Erythroblast (primary cell): ENCODE measurements at regions not wholly inside any gene's neighbourhood (a gene's known extent, or its start where the extent isn't known, plus 50 kb on each side); places are given as distances from the start of the nearest gene placed in this dataset.
A peak's percentile ranks its signal among the peaks of the same experiment; 100 is the strongest.

Experiments
- DNase-seq, 2 experiments: peaks; one replicate each; lab custom pipeline; 2025; lab: John Stamatoyannopoulos, UW
- GATA1 ChIP-seq: IDR thresholded peaks from 2 replicates; pipeline ENCODE4 v1.6.1; 2011; ENCODE audit warnings: low read depth, mild to moderate bottlenecking, control low read depth, low read length, moderate library complexity
- POLR2A ChIP-seq: IDR thresholded peaks from 2 replicates; pipeline ENCODE4 v1.6.1; 2011; ENCODE audit warnings: mild to moderate bottlenecking, low read length

DNA sequence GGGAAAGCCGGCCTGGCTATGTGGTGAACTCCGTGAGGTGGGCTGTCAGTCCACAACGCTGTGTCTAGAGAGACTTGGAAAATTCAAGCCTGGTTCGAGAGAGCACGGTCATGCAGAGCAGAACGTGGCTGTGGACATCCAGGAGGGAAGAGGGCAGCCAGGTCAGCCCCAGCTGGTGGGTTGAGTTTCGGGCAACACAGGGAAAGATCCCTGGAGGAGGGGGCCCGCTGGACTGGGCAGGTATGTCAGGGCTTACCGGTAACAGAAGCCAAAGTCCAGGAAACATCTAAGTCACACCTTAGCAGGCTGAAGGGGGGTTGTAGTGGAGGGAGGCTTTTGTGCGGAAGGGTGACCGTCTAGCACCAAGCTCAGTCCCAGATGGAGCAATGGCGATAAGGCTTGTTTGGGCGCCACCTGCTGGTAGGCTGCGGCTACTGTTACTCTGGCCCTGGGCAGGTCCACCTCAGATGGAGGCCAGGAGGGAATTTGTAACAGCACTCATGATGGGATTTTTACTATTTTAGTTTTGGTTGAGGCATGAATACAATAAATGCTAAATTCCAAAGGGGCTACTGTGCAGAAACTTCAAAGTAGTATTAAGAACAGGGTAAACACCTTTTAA is 143.3 kb upstream of the ZNF644 start:
- DNase-seq: peak; percentile 64 to 80
- TF ChIP-seq GATA1 (no peak), POLR2A (no peak)

DNA sequence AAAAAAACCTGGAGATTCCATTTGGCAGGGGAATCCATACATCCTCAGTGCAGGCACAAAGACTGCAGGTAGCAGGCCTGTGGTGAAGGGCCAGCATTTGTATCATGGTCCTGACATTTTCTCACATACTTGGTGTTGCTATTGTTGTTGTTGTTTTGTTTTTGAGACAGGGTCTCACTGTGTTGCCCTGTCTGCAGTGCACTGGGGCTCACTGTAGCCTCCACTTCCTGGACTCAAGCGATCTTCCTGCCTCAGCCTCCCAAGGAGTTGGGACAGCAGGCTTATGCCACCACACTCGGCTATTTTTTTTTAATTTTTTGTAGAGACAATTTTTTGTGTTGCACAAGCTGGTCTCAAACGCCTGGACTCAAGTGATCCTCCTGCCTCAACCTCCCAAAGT is 140.8 kb upstream of the ZNF644 start:
- DNase-seq: no peak

DNA sequence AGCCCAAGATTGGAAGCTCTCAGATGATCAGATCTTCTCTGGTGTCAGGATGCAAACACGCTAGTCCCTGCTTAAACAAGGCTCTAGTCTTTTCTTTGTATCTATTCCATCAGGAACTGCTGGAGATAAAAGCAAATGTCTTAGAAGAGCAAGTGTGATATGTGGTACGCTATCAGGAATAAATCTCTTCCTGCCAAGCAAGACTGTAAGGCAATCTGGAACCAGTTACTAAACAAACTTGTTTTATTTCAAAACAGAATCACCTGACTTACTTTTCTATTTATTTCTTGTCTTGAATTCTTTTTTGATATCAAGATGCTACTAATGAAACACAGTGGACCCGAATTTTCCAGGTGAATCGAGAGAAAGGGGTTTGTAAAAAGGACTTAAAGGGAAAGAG is 139.9 kb upstream of the ZNF644 start:
- TF ChIP-seq GATA1 (no peak), POLR2A (no peak)
- DNase-seq: no peak

More for the DNA sequence above, 140.8 kb upstream of the ZNF644 start:
- TF ChIP-seq GATA1 (no peak), POLR2A (no peak)

DNA sequence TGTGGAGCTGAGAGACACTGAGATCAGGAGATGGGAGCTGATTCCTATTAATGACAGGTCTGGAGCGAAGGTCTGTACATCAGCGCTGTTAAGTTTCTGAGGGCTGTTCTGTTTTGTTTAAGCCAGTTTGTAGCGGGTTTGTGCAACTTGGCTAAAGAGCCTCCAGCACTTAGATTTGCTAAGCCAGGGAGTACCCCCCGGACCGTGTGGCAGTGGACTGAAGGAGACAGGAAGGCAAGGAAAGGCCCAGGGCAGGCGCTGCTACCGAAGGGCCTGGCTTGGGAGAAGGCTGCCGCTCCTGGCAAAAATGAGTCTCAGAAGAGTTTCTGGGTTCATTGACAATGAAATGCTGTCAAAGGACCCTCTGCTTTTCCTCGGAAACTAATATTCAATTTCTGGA is 139.3 kb upstream of the ZNF644 start:
- TF ChIP-seq POLR2A (no peak), GATA1 (no peak)
- DNase-seq: no peak

DNA sequence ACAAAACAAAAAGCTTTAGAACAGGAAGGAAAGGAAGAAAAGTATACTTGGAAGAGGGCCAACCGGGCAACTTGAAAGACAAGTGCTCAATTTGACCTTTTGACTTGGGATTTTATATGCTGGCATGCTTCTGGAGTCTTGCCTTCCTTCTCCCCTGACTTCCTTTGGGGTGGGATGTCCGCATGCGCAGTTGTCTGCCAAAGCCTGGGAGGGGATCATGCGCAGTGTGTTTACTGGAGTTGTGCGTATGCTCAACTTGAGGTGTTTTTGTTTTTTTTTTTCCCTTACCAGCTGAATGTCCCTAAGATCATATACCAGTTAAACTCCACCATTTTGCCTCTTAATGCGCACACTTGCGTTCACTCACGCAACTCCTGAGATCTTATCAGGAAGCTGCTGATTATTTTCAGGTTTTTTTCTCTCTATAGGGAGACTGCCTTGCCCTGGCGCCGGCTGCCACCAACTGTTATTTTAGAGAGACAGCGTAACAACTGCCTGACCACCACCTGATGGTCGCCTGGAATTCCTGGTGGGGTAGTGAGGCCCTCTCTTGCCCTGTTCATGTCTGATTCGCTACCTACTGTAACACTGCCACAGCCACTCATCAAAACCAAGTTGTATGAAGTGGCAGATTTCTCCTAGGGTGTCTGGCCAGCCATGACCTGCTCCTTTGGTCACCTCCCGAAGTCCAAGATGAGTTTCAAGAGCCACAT is 138.7 kb upstream of the ZNF644 start:
- no peak for TF ChIP-seq POLR2A
- TF ChIP-seq GATA1: no peak
- no peak for DNase-seq

DNA sequence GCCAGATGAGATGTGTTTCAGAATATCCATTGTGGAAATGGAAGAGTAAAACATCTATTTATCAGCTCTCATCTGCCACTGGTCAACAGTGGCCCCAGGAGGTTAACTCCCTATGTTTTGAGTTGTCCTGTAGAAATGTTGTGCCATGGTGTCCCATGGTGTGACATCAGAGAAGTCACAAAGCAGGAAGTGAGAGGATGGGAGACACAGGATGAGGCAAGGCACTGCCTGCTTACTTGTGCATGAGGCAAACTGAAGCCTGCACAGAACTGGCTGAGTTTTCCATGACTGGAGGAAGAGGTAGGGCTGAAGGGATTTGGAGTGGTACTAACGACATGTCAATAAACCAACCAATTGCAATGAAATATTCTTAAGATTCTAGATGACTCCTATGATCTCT is 131.5 kb upstream of the ZNF644 start:
- DNase-seq: no peak
- no peak for TF ChIP-seq POLR2A

DNA sequence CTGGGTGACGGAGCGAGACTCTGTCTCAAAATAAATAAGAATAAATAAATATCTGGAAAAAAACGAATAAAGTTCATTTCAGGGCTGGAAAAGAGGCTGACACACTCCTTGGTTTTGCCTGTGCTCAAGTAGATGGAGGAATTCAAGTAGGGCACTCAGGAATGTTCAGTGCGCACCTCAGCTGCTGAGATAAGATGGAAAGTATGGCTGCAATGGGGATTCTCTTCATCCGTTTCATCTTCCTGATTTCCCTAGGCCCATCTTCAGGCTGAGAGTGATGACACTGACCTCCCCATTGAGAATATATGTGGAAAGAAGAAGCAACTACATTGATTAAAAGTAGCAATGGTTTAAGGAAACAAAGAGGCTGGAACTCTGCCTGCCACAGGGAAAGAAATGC is 130.5 kb upstream of the ZNF644 start:
- no peak for DNase-seq
- TF ChIP-seq POLR2A: no peak
- TF ChIP-seq GATA1: no peak

DNA sequence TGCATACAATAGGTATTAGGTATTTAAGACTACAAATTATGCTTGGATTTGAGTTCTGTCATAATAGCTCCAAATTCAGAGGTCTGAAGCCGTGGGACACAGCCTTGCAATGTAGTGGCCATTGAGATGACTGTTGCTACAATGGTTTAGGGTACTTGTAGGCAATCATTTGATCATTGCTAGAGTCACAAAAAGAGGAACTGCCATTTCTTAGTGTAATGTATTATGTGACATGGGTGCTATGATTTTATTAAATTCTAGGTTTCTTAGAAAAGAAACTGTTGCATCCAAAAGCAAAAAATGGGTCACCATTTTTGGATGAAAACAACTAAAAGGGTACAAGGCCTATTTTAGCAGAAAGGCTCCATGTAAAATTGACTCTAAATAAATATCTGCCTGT is 129.9 kb upstream of the ZNF644 start:
- TF ChIP-seq GATA1 (no peak), POLR2A (no peak)
- DNase-seq: no peak

DNA sequence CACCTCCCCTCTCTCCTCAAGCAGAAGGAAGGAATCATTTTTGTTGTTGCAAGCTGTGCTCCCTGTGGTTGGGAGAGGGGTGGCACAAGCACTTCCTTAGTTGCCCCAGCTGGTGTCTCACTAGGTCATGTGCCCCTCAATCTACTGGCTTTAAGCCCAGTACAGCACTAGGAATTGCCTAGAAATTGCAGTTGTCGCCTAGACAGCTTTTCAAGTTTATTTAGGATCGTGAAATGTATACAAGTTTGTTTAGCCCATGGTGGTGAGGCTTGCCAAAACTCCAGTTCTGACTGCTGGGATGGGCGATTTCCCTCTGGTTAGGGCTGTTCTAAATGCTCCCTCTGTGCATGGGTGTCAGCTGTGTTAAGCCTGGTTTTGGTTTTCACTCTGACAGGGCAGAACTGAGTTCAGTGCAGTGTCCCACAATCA is 126.8 kb upstream of the ZNF644 start:
- TF ChIP-seq POLR2A (no peak), GATA1 (no peak)
- no peak for DNase-seq

DNA sequence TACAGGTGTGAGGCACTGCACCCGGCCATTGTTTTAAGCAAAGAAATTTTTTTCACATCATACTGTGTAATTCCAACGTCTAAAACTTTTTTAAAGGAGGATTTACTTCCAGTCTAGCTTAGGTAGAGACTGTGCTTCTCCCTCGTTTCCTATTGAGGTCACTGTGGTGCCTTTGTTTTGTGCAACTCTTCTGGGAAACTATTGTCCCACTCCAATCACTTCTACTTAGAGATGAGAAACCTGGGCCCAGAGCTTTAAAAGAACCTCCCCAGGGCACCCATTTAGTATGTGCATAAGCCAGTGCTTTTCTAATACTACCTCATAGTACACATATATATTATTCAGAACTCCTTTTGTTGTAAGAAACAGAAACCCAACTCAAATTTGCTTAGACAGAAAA is 120.0 kb upstream of the ZNF644 start:
- no peak for TF ChIP-seq GATA1
- TF ChIP-seq POLR2A: no peak
- no peak for DNase-seq

DNA sequence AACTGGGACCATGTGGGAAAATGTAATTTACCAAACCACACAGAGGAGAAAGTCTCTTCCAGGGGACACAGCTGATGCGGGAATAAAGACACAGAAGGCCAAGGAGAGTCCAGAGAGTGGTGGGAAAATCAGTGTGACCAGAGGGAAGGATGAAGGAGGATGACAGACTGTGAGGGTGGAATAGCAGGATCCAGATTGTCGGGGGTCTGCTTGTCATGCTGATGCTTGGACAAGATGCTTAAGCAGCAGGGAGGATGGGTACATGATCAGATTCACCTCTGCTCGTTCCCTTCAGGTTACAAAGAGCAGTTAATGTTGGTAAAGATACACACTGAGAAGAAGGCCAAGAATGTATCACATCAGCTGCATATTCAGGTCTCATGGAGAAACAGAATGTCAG is 117.1 kb upstream of the ZNF644 start:
- no peak for DNase-seq
- TF ChIP-seq GATA1: no peak
- no peak for TF ChIP-seq POLR2A

DNA sequence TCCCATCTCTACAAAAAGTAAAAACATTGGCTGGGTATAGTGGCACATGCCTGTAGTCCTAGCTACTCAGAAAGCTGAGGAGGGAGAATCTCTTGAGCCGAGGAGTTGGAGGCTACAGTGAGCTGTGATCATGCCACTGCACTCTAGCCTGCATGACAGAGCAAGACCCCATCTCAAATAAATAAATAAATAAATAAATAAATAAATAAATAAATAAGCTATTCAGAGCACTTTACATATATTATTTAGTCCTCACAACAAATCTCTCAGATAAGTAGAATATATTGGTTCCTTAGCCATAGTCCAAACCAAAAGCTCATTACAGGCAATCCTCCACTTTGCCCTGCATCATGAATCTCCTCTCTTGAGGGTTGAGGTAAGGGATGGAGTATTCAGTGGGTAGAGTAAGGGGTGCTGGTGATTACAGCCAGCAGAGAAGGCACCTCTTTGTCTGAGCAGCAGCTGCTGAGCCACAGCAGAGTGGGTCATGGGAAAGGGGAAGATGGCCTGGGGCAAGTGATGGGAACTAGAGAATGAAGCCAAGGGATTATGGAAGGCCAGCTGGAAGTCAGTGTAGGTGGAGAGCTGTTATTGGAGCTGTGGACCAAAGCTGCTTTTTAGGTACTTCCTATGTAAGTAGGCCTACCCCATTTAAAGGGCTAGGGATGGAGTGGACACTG is 115.5 kb upstream of the ZNF644 start:
- no peak for DNase-seq
- no peak for TF ChIP-seq POLR2A

DNA sequence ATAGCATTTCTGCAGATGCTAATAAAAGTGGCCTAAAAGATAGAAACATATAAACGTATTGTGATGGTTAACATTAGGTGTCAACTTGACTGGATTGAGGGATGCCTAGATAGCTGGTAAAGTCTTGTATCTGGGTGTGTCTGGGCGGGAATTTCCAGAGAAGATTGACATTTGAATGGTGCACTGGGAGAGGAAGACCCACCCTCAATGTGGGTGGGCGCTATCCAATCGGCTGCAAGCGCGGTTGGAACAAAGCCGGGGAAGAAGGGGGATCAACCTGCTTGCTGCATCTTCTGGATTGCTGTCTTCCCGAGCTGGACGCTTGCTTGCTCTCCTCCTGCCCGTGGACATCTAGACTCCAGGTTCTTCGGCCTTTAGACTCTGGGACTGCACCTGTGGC is 114.0 kb upstream of the ZNF644 start:
- no peak for DNase-seq

DNA sequence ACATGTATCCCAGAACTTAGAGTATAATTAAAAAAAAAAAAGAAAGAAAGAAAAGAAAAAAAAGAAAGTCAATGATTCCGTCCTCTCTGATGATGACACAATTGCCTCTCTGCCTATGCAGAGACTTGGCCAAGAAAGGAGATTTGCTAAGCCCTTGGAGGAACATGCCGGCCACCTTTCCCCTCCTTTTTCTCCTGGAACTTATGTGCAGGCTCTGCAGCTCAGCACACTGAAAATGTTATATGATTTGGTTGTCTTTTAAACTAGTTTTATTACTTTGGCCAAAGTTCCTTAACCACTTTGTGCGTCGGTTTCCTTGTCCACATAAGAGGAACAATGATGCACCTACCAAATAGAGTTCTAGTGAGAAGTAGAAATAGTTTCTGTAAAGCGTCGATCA is 111.4 kb upstream of the ZNF644 start:
- TF ChIP-seq POLR2A (no peak), GATA1 (no peak)
- DNase-seq: no peak

More for the DNA sequence above, 114.0 kb upstream of the ZNF644 start:
- TF ChIP-seq GATA1 (no peak), POLR2A (no peak)
